ENCODE measurements at regions not wholly inside any gene's neighbourhood (a gene's known extent, or its start where the extent isn't known, plus 50 kb on each side); places are given as distances from the start of the nearest gene placed in this dataset.

DNA sequence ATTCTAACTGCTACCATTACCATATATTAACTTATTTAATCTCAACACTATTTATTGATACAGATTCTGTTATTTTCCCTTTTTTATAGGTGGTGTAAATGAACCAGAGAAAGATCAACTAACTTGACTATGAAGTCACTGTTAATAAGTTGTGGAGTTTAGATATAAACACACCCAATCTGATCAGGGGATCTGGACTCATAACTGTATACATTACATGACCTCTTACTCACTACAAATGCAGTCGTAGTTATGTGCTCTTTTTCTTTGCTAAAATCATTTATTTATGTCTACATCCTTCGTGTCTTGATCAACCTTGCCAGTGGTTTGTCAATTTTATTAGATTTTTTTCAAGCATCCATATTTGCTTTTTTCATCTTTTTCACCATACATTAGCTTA lies 614.8 kb upstream of the FAM241A start:
- ChIA-PET POLR2A (no interaction called here), CTCF (no interaction called here)
- TF ChIP-seq CEBPB (IDR thresholded peaks at IDR 0.05) (no peak), MYC (IDR thresholded peaks at IDR 0.05; ENCODE audit: borderline replicate concordance, low read length) (no peak), POLR2AphosphoS2 (conservative IDR thresholded peaks at IDR 0.05; ENCODE audit: low read length) (no peak), RCOR1 (IDR thresholded peaks at IDR 0.05; ENCODE audit: low read depth, low read length) (no peak), NFE2L2 (conservative IDR thresholded peaks at IDR 0.05; ENCODE audit: low read length) (no peak), ZSCAN20 (CRISPR knock-in tag; IDR thresholded peaks at IDR 0.05) (no peak), ZFP36 (IDR thresholded peaks at IDR 0.05; ENCODE audit: borderline replicate concordance, partially characterized antibody) (no peak), BHLHE40 (IDR thresholded peaks at IDR 0.05; ENCODE audit: low read depth, low read length) (no peak)
- TF ChIP-seq, protein P1, sequence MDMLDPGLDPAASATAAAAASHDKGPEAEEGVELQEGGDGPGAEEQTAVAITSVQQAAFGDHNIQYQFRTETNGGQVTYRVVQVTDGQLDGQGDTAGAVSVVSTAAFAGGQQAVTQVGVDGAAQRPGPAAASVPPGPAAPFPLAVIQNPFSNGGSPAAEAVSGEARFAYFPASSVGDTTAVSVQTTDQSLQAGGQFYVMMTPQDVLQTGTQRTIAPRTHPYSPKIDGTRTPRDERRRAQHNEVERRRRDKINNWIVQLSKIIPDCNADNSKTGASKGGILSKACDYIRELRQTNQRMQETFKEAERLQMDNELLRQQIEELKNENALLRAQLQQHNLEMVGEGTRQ (IDR thresholded peaks at IDR 0.05): no peak
- Histone ChIP-seq H3K4me1 (no peaks in the 10 kb centered on the region), H3K9me3 (no peaks in the 10 kb centered on the region), H3K27ac (no peak overlapping the region), H3K4me2 (no peak overlapping the region), H3K4me3 (no peak overlapping the region)
- FAIRE-seq: no peak
- no peak for ATAC-seq
- 0% methylated on average over 2 of the region's 2 CpGs for WGBS (ENCODE audit: missing lambda C conversion rate)
- no peak for DNase-seq (ENCODE audit: low read depth in 1 of 2, low spot score in 1 of 2)

DNA sequence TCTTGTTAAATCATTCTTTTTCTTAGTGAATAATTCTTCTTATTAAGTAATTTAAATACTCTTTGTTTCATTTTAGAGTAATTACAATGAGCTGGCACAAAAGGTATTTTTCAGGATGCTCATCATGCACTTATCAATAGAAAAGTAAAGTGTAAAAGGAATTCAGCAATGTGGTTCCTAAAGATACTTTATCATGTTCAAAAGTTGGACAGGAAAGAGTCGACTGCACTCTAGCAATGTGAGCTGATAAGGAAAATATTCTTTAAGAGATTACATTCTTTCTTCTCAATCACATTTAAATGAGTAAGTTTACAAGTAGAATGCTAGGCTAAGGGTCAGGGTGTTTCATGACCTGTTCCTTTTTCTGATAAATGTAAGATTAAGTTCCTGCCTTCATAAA lies 609.5 kb upstream of the FAM241A start:
- no peak for DNase-seq (ENCODE audit: low read depth in 1 of 2, low spot score in 1 of 2)
- no peaks in the 10 kb centered on the region for H3K4me1 ChIP-seq
- TF ChIP-seq MAZ (IDR thresholded peaks at IDR 0.05; ENCODE audit: borderline replicate concordance, low read depth, low read length): no peak
- TF ChIP-seq, protein P2, sequence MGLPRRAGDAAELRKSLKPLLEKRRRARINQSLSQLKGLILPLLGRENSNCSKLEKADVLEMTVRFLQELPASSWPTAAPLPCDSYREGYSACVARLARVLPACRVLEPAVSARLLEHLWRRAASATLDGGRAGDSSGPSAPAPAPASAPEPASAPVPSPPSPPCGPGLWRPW (IDR thresholded peaks at IDR 0.05): no peak
- no peak for TF ChIP-seq MYC (IDR thresholded peaks at IDR 0.05; ENCODE audit: borderline replicate concordance, low read length)
- TF ChIP-seq, protein P3, sequence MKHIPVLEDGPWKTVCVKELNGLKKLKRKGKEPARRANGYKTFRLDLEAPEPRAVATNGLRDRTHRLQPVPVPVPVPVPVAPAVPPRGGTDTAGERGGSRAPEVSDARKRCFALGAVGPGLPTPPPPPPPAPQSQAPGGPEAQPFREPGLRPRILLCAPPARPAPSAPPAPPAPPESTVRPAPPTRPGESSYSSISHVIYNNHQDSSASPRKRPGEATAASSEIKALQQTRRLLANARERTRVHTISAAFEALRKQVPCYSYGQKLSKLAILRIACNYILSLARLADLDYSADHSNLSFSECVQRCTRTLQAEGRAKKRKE (CRISPR knock-in tag; IDR thresholded peaks at IDR 0.05; ENCODE audit: low read depth): no peak
- no peak for TF ChIP-seq PHF8 (IDR thresholded peaks at IDR 0.05; ENCODE audit: borderline replicate concordance, low read depth)
- no peak for TF ChIP-seq CBX8 (IDR thresholded peaks at IDR 0.05)
- no peak for TF ChIP-seq FOXS1 (CRISPR knock-in tag; IDR thresholded peaks at IDR 0.05)
- no peak for TF ChIP-seq RCOR1 (IDR thresholded peaks at IDR 0.05; ENCODE audit: low read depth, low read length)
- WGBS (ENCODE audit: missing lambda C conversion rate): 5% methylated on average over 1 of the region's 1 CpG
- H3K4me3 ChIP-seq: no peak overlapping the region
- no peaks in the 10 kb centered on the region for H3K9me3 ChIP-seq
- ChIA-PET CTCF (interaction anchor here (0.7 kb wide), 1 partner anchor 907 kb away, joined by 3 read pairs; no protein-coding TSS in a partner anchor), POLR2A (no interaction called here)
- no peak for ATAC-seq
- H3K4me2 ChIP-seq: no peak overlapping the region
- no peak overlapping the region for H3K27ac ChIP-seq
- no peak for FAIRE-seq

DNA sequence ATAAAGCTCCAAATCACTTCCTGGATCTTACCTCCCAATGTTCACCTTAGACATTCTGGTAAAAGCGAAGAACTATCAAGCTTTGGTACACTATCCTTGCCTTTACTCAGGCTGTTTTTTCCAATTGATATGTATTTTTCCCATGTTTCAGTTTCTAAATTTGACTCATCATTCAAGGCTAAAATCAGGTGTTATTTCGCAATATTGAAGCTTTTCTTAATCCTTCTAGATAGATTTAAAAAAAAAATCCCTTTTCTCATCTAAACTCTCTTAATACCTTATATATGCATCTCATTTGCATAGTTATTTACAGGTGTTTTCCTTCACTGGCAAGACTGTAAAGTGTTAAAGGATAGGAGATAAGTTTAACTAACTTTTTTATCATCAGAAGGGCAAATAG lies 608.1 kb upstream of the FAM241A start:
- ChIA-PET CTCF (interaction anchor here (0.7 kb wide), 1 partner anchor 13 kb away, joined by 3 read pairs; no protein-coding TSS in a partner anchor), POLR2A (no interaction called here)
- Histone ChIP-seq H3K27ac (no peak overlapping the region), H3K4me3 (no peak overlapping the region), H3K4me2 (no peak overlapping the region), H3K9me3 (no peaks in the 10 kb centered on the region), H3K4me1 (no peaks in the 10 kb centered on the region)
- TF ChIP-seq KDM5A (IDR thresholded peaks at IDR 0.05) (no peak), RARB (CRISPR knock-in tag; IDR thresholded peaks at IDR 0.05) (no peak), KDM1A (IDR thresholded peaks at IDR 0.05; ENCODE audit: low read depth) (no peak), CBX8 (IDR thresholded peaks at IDR 0.05) (no peak), BHLHE40 (IDR thresholded peaks at IDR 0.05; ENCODE audit: low read depth, low read length) (no peak), FOXS1 (CRISPR knock-in tag; IDR thresholded peaks at IDR 0.05) (no peak)
- TF ChIP-seq, protein P4, sequence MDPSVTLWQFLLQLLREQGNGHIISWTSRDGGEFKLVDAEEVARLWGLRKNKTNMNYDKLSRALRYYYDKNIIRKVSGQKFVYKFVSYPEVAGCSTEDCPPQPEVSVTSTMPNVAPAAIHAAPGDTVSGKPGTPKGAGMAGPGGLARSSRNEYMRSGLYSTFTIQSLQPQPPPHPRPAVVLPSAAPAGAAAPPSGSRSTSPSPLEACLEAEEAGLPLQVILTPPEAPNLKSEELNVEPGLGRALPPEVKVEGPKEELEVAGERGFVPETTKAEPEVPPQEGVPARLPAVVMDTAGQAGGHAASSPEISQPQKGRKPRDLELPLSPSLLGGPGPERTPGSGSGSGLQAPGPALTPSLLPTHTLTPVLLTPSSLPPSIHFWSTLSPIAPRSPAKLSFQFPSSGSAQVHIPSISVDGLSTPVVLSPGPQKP (IDR thresholded peaks at IDR 0.05; ENCODE audit: low read depth, low read length): no peak
- ATAC-seq: no peak
- 56% methylated on average over 2 of the region's 2 CpGs for WGBS (ENCODE audit: missing lambda C conversion rate)
- DNase-seq (ENCODE audit: low read depth in 1 of 2, low spot score in 1 of 2): no peak
- no peak for FAIRE-seq
